Mesendoderm (in vitro differentiated cells): ENCODE measurements at regions not wholly inside any gene's neighbourhood (a gene's known extent, or its start where the extent isn't known, plus 50 kb on each side); places are given as distances from the start of the nearest gene placed in this dataset.
A peak's percentile ranks its signal among the peaks of the same experiment; 100 is the strongest.

Experiments
- DNase-seq: peaks from one replicate; pipeline ENCODE4 v3.0.0; 2013
- H2AK5ac ChIP-seq: 2 replicates; pipeline ENCODE4 v1.6.1; 2013; ENCODE audit warnings: low read length, inconsistent platforms
- H2BK120ac ChIP-seq: 2 replicates; pipeline ENCODE4 v1.6.1; 2013; ENCODE audit warnings: low read depth, mild to moderate bottlenecking, low read length, moderate library complexity, mixed read lengths
- H2BK15ac ChIP-seq: replicated peaks from 2 replicates; pipeline ENCODE4 v1.6.1; 2013; ENCODE audit warnings: low read depth, mild to moderate bottlenecking, moderate library complexity
- H2BK5ac ChIP-seq: 2 replicates; pipeline ENCODE4 v1.6.1; 2013; ENCODE audit warnings: low read length, inconsistent platforms
- H3K18ac ChIP-seq: 2 replicates; pipeline ENCODE4 v1.6.1; 2013; ENCODE audit warnings: mild to moderate bottlenecking, low read length, mixed read lengths
- H3K23ac ChIP-seq: one replicate; pipeline ENCODE4 v1.6.1; 2013; ENCODE audit warnings: low read length
- H3K27ac ChIP-seq: 2 replicates; pipeline ENCODE4 v1.5.1; 2013; ENCODE audit warnings: low read depth, mild to moderate bottlenecking, inconsistent platforms, low read length, moderate library complexity
- H3K27me3 ChIP-seq: 2 replicates; pipeline ENCODE4 v1.6.1; 2013; ENCODE audit warnings: low read length, control low read depth, mild to moderate bottlenecking, inconsistent platforms; ENCODE audit not compliant: insufficient read depth, poor library complexity
- H3K36me3 ChIP-seq: 2 replicates; pipeline ENCODE4 v1.6.1; 2013; ENCODE audit warnings: low read length, inconsistent platforms; ENCODE audit not compliant: control insufficient read depth, insufficient read depth
- H3K4ac ChIP-seq: one replicate; pipeline ENCODE4 v1.6.1; 2013; ENCODE audit warnings: low read depth, mild to moderate bottlenecking, low read length, moderate library complexity
- H3K4me1 ChIP-seq: 2 replicates; pipeline ENCODE4 v1.6.1; 2013; ENCODE audit warnings: low read depth, low read length, inconsistent platforms; ENCODE audit not compliant: control insufficient read depth
- H3K4me2 ChIP-seq: 2 replicates; pipeline ENCODE4 v1.6.1; 2013; ENCODE audit warnings: low read length
- H3K4me3 ChIP-seq: 2 replicates; pipeline ENCODE4 v1.5.1; 2013; ENCODE audit warnings: mild to moderate bottlenecking, low read length
- H3K56ac ChIP-seq: one replicate; pipeline ENCODE4 v1.6.1; 2013; ENCODE audit warnings: low read length
- H3K79me1 ChIP-seq: 2 replicates; pipeline ENCODE4 v1.6.1; 2013; ENCODE audit warnings: low read length, inconsistent platforms
- H3K79me2 ChIP-seq: 2 replicates; pipeline ENCODE4 v1.6.1; 2013; ENCODE audit warnings: mild to moderate bottlenecking, low read length; ENCODE audit not compliant: control insufficient read depth, insufficient read depth
- H3K9ac ChIP-seq: 2 replicates; pipeline ENCODE4 v1.6.1; 2013; ENCODE audit warnings: low read length, inconsistent platforms
- H4K5ac ChIP-seq: one replicate; pipeline ENCODE4 v1.6.1; 2013; ENCODE audit warnings: low read length
- H4K8ac ChIP-seq: one replicate; pipeline ENCODE4 v1.6.1; 2013; ENCODE audit warnings: low read depth, mild to moderate bottlenecking, control low read depth, low read length, moderate library complexity
- WGBS: extraction: QIAGEN DNeasy Blood & Tissue Kit; methylation state at CpG from one replicate; pipeline ENCODE4 v1.1.7; 2013; ENCODE audit warnings: low lambda C conversion rate, missing lambda C conversion rate; ENCODE audit not compliant: insufficient coverage; ENCODE audit errors: extremely low coverage; 5-methylcytosine and 5-hydroxymethylcytosine counted together

- no peaks in the 10 kb centered on the region for H3K79me1 ChIP-seq
- no peaks in the 10 kb centered on the region for H3K36me3 ChIP-seq
- no peak overlapping the region for H3K27ac ChIP-seq
- no peaks in the 10 kb centered on the region for H3K4me1 ChIP-seq
- no peak overlapping the region for H3K9ac ChIP-seq
- H2BK120ac ChIP-seq: no peak overlapping the region
- no peak overlapping the region for H3K4me3 ChIP-seq
- no peak overlapping the region for H2BK5ac ChIP-seq
- no peaks in the 10 kb centered on the region for H3K27me3 ChIP-seq
- H3K4me2 ChIP-seq: no peak overlapping the region
- no CpG with 5 or more reads among the region's 5 CpGs for WGBS
- H3K18ac ChIP-seq: no peak overlapping the region
- no peak overlapping the region for H3K23ac ChIP-seq
- H4K8ac ChIP-seq: no peak overlapping the region
- H4K5ac ChIP-seq: no peak overlapping the region
- H3K4ac ChIP-seq: no peak overlapping the region
- no peaks in the 10 kb centered on the region for H3K79me2 ChIP-seq
- no peak overlapping the region for H2AK5ac ChIP-seq
- H3K56ac ChIP-seq: no peak overlapping the region
- no peak overlapping the region for H2BK15ac ChIP-seq
- DNase-seq: no peak
Measured at GRCh38 chr18:11522992-11523391, 86.4 kb upstream of the SLC35G4 start.

GRCh38 chr18:11521853-11522252, 87.5 kb upstream of the SLC35G4 start:
- Histone ChIP-seq H3K23ac (no peak overlapping the region), H3K4me2 (no peak overlapping the region), H4K8ac (no peak overlapping the region), H3K18ac (no peak overlapping the region), H2BK120ac (no peak overlapping the region), H3K4me1 (no peaks in the 10 kb centered on the region), H3K27ac (no peak overlapping the region), H3K36me3 (no peaks in the 10 kb centered on the region), H3K79me1 (no peaks in the 10 kb centered on the region), H3K56ac (no peak overlapping the region), H3K9ac (no peak overlapping the region), H3K27me3 (no peaks in the 10 kb centered on the region), H3K79me2 (no peaks in the 10 kb centered on the region), H2BK5ac (no peak overlapping the region), H3K4ac (no peak overlapping the region), H2BK15ac (no peak overlapping the region), H4K5ac (no peak overlapping the region), H2AK5ac (no peak overlapping the region), H3K4me3 (no peak overlapping the region)
- no CpG with 5 or more reads among the region's 5 CpGs for WGBS
- no peak for DNase-seq

- Histone ChIP-seq H3K27ac (no peak overlapping the region), H3K4me2 (no peak overlapping the region), H2BK120ac (no peak overlapping the region), H2BK15ac (no peak overlapping the region), H3K56ac (no peak overlapping the region), H4K8ac (no peak overlapping the region), H3K79me2 (no peaks in the 10 kb centered on the region), H3K27me3 (no peaks in the 10 kb centered on the region), H2AK5ac (no peak overlapping the region), H3K79me1 (no peaks in the 10 kb centered on the region), H3K36me3 (no peaks in the 10 kb centered on the region), H2BK5ac (no peak overlapping the region), H3K4me1 (no peaks in the 10 kb centered on the region), H3K4me3 (no peak overlapping the region), H3K18ac (no peak overlapping the region), H3K4ac (no peak overlapping the region), H4K5ac (no peak overlapping the region), H3K9ac (no peak overlapping the region), H3K23ac (no peak overlapping the region)
- no peak for DNase-seq
- WGBS: no CpG with 5 or more reads among the region's 6 CpGs
Measured at GRCh38 chr18:11520536-11520935, 88.9 kb upstream of the SLC35G4 start.

- Histone ChIP-seq H3K79me2 (no peaks in the 10 kb centered on the region), H4K5ac (no peak overlapping the region)
Measured at GRCh38 chr18:11518788-11519685, 90.4 kb upstream of the SLC35G4 start.

GRCh38 chr18:11517704-11518103, 91.7 kb upstream of the SLC35G4 start:
- Histone ChIP-seq H3K56ac (no peak overlapping the region), H4K5ac (no peak overlapping the region), H3K4ac (no peak overlapping the region), H2BK5ac (no peak overlapping the region), H3K27me3 (no peaks in the 10 kb centered on the region), H3K79me2 (no peaks in the 10 kb centered on the region), H3K27ac (no peak overlapping the region), H3K79me1 (no peaks in the 10 kb centered on the region), H3K4me3 (no peak overlapping the region), H2BK15ac (no peak overlapping the region), H2BK120ac (no peak overlapping the region), H3K4me2 (no peak overlapping the region), H3K4me1 (no peaks in the 10 kb centered on the region), H3K36me3 (no peaks in the 10 kb centered on the region), H3K23ac (no peak overlapping the region), H4K8ac (no peak overlapping the region), H2AK5ac (no peak overlapping the region), H3K9ac (no peak overlapping the region), H3K18ac (no peak overlapping the region)
- no CpG with 5 or more reads among the region's 3 CpGs for WGBS
- DNase-seq: no peak

More at GRCh38 chr18:11518788-11519685, 90.4 kb upstream of the SLC35G4 start:
- H3K56ac ChIP-seq: peak overlapping the region; percentile 44
- H3K9ac ChIP-seq: peak overlapping the region; percentile 12
- DNase-seq: peak; percentile 83
- no peak overlapping the region for H2BK5ac ChIP-seq
- no CpG with 5 or more reads among the region's 24 CpGs for WGBS
- H3K4me3 ChIP-seq: no peak overlapping the region
- H3K4ac ChIP-seq: no peak overlapping the region
- no peak overlapping the region for H2AK5ac ChIP-seq
- no peaks in the 10 kb centered on the region for H3K4me1 ChIP-seq
- H2BK120ac ChIP-seq: no peak overlapping the region
- no peak overlapping the region for H3K23ac ChIP-seq
- no peak overlapping the region for H2BK15ac ChIP-seq
- no peak overlapping the region for H3K18ac ChIP-seq
- H3K36me3 ChIP-seq: no peaks in the 10 kb centered on the region
- no peak overlapping the region for H3K27ac ChIP-seq
- H3K79me1 ChIP-seq: no peaks in the 10 kb centered on the region
- no peak overlapping the region for H4K8ac ChIP-seq
- no peak overlapping the region for H3K4me2 ChIP-seq
- H3K27me3 ChIP-seq: no peaks in the 10 kb centered on the region
